CD4-positive, alpha-beta T cell treated with Interleukin-17A for 4 hours (primary cell): ENCODE measurements at regions not wholly inside any gene's neighbourhood (a gene's known extent, or its start where the extent isn't known, plus 50 kb on each side); places are given as distances from the start of the nearest gene placed in this dataset.
A peak's percentile ranks its signal among the peaks of the same experiment; 100 is the strongest.

Experiments
- DNase-seq: peaks from one replicate; pipeline ENCODE4 v3.0.0-alpha.2; 2020; ENCODE audit warnings: mixed read lengths

- no peak for DNase-seq
These were observed 533.6 kb downstream of the PTPRC start for GRCh38 chr1:199172171-199173124.

GRCh38 chr1:199173356-199173755, 534.5 kb downstream of the PTPRC start:
- DNase-seq = no peak

GRCh38 chr1:199174336-199174735, 535.5 kb downstream of the PTPRC start:
- no peak for DNase-seq

GRCh38 chr1:199176713-199177112, 537.9 kb downstream of the PTPRC start:
- DNase-seq = no peak

- DNase-seq = no peak
These were observed 538.4 kb downstream of the PTPRC start for GRCh38 chr1:199177241-199177640.

GRCh38 chr1:199178646-199179045, 539.8 kb downstream of the PTPRC start:
- no peak for DNase-seq

- DNase-seq = no peak
These were observed 543.5 kb downstream of the PTPRC start for GRCh38 chr1:199182186-199182843.

- no peak for DNase-seq
These were observed 545.3 kb downstream of the PTPRC start for GRCh38 chr1:199184180-199184579.

- DNase-seq = no peak
These were observed 556.0 kb downstream of the PTPRC start for GRCh38 chr1:199194862-199195261.

- no peak for DNase-seq
These were observed 558.9 kb downstream of the PTPRC start for GRCh38 chr1:199197695-199198094.

GRCh38 chr1:199202331-199202730, 563.5 kb downstream of the PTPRC start:
- DNase-seq = no peak

GRCh38 chr1:199204231-199204630, 565.4 kb downstream of the PTPRC start:
- no peak for DNase-seq

GRCh38 chr1:199205740-199206441, 567.1 kb downstream of the PTPRC start:
- DNase-seq = no peak

GRCh38 chr1:199208847-199209246, 570.0 kb downstream of the PTPRC start:
- no peak for DNase-seq

GRCh38 chr1:199218065-199218464, 579.2 kb downstream of the PTPRC start:
- DNase-seq = peak; percentile 5

- no peak for DNase-seq
These were observed 579.7 kb downstream of the PTPRC start for GRCh38 chr1:199218533-199218932.

GRCh38 chr1:199220031-199220430, 581.2 kb downstream of the PTPRC start:
- DNase-seq = no peak

- no peak for DNase-seq
These were observed 582.7 kb downstream of the PTPRC start for GRCh38 chr1:199221371-199222150.

- no peak for DNase-seq
These were observed 585.1 kb downstream of the PTPRC start for GRCh38 chr1:199223936-199224335.

- DNase-seq = no peak
These were observed 587.3 kb downstream of the PTPRC start for GRCh38 chr1:199226163-199226562.

- no peak for DNase-seq
These were observed 603.3 kb downstream of the PTPRC start for GRCh38 chr1:199242147-199242546.

- DNase-seq = no peak
These were observed 603.8 kb downstream of the PTPRC start for GRCh38 chr1:199242601-199243000.
